ENCODE measurements at regions not wholly inside any gene's neighbourhood (a gene's known extent, or its start where the extent isn't known, plus 50 kb on each side); places are given as distances from the start of the nearest gene placed in this dataset.

DNA sequence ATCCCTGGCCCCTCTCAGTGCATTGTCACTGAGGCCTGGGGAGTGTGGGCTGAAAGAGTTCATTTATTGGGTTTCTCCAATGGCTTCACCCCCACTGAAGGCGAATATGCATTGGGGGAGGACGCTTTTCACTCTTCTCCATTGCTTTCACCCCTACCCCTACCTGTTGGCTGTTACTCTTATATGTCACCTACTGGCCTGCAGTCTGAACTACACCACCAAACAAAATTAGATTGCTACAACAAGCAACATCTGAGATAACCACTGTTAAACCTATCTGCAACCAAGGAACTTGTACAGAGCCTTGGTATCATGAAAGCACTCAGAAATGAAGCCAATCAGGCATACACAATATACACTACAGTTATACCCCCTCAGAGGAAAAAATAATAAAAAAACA is 203.7 kb downstream of the REEP3 start:
- H3K4me3 ChIP-seq: no peak overlapping the region
- WGBS, 2 donors: 79 to 96% methylated on average over 2 of the region's 2 CpGs
- ATAC-seq (no peak), DNase-seq (no peak)
- H3K4me1 ChIP-seq: peaks cover 4% of the 10 kb centered on the region
- intact Hi-C loops (cut with DNase I): loop anchor here (5.0 kb wide), 1 partner anchor 513 kb away; no protein-coding TSS in a partner anchor
- H3K9me3 ChIP-seq: no peaks in the 10 kb centered on the region
- H3K36me3 ChIP-seq (replicated peaks in 1 of 2; ENCODE audit: insufficient read depth in 1 of 2, low read depth in 2 of 2): no peaks in the 10 kb centered on the region
- H3K27ac ChIP-seq: no peak overlapping the region
- TF ChIP-seq, protein P1, sequence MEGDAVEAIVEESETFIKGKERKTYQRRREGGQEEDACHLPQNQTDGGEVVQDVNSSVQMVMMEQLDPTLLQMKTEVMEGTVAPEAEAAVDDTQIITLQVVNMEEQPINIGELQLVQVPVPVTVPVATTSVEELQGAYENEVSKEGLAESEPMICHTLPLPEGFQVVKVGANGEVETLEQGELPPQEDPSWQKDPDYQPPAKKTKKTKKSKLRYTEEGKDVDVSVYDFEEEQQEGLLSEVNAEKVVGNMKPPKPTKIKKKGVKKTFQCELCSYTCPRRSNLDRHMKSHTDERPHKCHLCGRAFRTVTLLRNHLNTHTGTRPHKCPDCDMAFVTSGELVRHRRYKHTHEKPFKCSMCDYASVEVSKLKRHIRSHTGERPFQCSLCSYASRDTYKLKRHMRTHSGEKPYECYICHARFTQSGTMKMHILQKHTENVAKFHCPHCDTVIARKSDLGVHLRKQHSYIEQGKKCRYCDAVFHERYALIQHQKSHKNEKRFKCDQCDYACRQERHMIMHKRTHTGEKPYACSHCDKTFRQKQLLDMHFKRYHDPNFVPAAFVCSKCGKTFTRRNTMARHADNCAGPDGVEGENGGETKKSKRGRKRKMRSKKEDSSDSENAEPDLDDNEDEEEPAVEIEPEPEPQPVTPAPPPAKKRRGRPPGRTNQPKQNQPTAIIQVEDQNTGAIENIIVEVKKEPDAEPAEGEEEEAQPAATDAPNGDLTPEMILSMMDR (IDR thresholded peaks at IDR 0.05): peak in 1 of 7 experiments; percentile 3
- no peak for TF ChIP-seq POLR2A (IDR thresholded peaks at IDR 0.05)
- H3K27me3 ChIP-seq: no peaks in the 10 kb centered on the region

DNA sequence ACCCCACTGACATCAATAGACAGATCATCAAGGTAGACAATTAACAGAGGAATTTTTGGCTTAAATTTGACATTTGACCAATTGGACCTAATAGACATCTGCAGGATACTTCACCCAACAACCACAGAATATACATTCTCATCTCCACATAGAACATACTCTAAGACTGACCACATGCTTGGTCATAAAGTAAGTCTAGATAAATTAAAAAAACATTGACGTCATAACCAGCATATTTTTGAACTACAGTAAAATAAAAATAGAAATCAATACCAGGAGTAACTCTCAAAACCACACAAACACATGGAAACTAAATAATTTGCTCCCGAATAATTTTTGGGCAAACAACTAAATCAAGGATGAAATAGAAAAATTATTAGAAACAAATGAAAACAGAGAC is 205.7 kb downstream of the REEP3 start:
- Histone ChIP-seq H3K27me3 (no peaks in the 10 kb centered on the region), H3K36me3 (replicated peaks in 1 of 2; ENCODE audit: insufficient read depth in 1 of 2, low read depth in 2 of 2) (no peaks in the 10 kb centered on the region), H3K4me3 (no peak overlapping the region), H3K9me3 (no peaks in the 10 kb centered on the region), H3K27ac (no peak overlapping the region), H3K4me1 (no peaks in the 10 kb centered on the region)
- DNase-seq: no peak
- TF ChIP-seq POLR2A (IDR thresholded peaks at IDR 0.05): no peak
- TF ChIP-seq, protein P1 (IDR thresholded peaks at IDR 0.05): no peak
- ATAC-seq: no peak
- intact Hi-C loops (cut with DNase I): no loop called here
- 67 to 75% methylated on average over 2 of the region's 2 CpGs for WGBS, 2 donors

DNA sequence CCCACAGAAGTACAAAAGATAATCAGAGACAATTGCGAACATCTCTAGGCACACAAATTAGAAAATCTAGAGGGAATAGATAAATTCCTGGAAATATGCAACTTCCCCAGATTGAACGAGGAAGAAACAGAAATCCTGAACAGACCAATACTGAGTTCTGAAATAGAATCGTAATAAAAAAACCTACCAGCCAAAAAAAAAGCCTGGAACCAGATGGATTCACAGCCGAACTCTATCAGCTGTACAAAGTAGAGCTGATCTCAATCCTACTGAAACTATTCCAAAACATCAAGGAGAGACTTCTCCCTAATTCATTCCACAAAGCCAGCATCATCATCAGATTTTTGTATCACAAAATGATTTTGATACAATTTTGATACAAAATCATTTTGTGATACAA is 206.4 kb downstream of the REEP3 start:
- WGBS, 2 donors: 63 to 72% methylated on average over 4 of the region's 4 CpGs
- DNase-seq (no peak), ATAC-seq (no peak)
- H3K4me3 ChIP-seq: no peak overlapping the region
- TF ChIP-seq POLR2A (IDR thresholded peaks at IDR 0.05): no peak
- TF ChIP-seq, protein P1 (IDR thresholded peaks at IDR 0.05): no peak
- no peaks in the 10 kb centered on the region for H3K27me3 ChIP-seq
- intact Hi-C loops (cut with DNase I): no loop called here
- H3K9me3 ChIP-seq: no peaks in the 10 kb centered on the region
- no peak overlapping the region for H3K27ac ChIP-seq
- no peaks in the 10 kb centered on the region for H3K4me1 ChIP-seq
- no peaks in the 10 kb centered on the region for H3K36me3 ChIP-seq (replicated peaks in 1 of 2; ENCODE audit: insufficient read depth in 1 of 2, low read depth in 2 of 2)

DNA sequence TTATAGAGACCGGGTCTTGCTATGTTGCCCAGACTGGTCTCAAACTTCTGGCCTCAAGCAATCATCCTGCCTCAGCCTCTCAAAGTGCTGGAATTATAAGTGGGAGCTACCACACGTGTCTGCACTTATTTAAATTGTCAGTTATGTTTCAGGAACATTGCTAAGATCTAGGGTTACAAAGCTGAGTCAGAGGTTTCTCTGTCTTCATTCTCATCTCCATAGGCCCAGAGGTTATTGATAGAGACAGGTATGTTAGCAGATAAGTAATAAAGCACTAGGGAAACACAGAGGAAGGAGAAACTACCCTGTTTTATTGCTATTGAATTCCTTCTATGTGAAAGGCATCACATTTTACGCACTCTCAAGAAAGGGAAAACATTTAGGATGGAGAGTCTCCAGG is 214.1 kb downstream of the REEP3 start:
- Histone ChIP-seq H3K27ac (no peak overlapping the region), H3K36me3 (replicated peaks in 1 of 2; ENCODE audit: insufficient read depth in 1 of 2, low read depth in 2 of 2) (no peaks in the 10 kb centered on the region), H3K9me3 (no peaks in the 10 kb centered on the region), H3K27me3 (no peaks in the 10 kb centered on the region), H3K4me1 (no peaks in the 10 kb centered on the region), H3K4me3 (no peak overlapping the region)
- WGBS, 2 donors: 75 to 84% methylated on average over 3 of the region's 3 CpGs
- intact Hi-C loops (cut with DNase I): no loop called here
- DNase-seq: no peak
- ATAC-seq: no peak
- no peak for TF ChIP-seq POLR2A (IDR thresholded peaks at IDR 0.05)
- TF ChIP-seq, protein P1 (IDR thresholded peaks at IDR 0.05): no peak

- Histone ChIP-seq H3K36me3 (replicated peaks in 1 of 2; ENCODE audit: insufficient read depth in 1 of 2, low read depth in 2 of 2) (no peaks in the 10 kb centered on the region), H3K27ac (no peak overlapping the region), H3K4me3 (no peak overlapping the region), H3K9me3 (no peaks in the 10 kb centered on the region), H3K27me3 (no peaks in the 10 kb centered on the region), H3K4me1 (no peaks in the 10 kb centered on the region)
- 73 to 78% methylated on average over 2 of the region's 2 CpGs for WGBS, 2 donors
- TF ChIP-seq POLR2A (IDR thresholded peaks at IDR 0.05): no peak
- TF ChIP-seq, protein P1 (IDR thresholded peaks at IDR 0.05): no peak
- intact Hi-C loops (cut with DNase I): no loop called here
- no peak for DNase-seq
- ATAC-seq: no peak
Measured at GRCh38 chr10:63738410-63738809, 217.2 kb downstream of the REEP3 start.

All from body of pancreas (tissue), 4 donors.